ENCODE measurements at regions not wholly inside any gene's neighbourhood (a gene's known extent, or its start where the extent isn't known, plus 50 kb on each side); places are given as distances from the start of the nearest gene placed in this dataset.

- peaks cover 8% of the 10 kb centered on the region for H3K9me3 ChIP-seq (ENCODE audit: control insufficient read depth, low read length)
- WGBS: 80% methylated on average over 8 of the region's 8 CpGs
- H3K4me1 ChIP-seq (ENCODE audit: control insufficient read depth, insufficient read depth, low read depth, low read length): peaks cover 3% of the 10 kb centered on the region
Measured at GRCh38 chr10:3010334-3010733, 57.0 kb upstream of the PFKP start.

GRCh38 chr10:3009341-3009740 is 58.0 kb upstream of the PFKP start:
- Histone ChIP-seq H3K4me3 (ENCODE audit: insufficient read depth in 1 of 2, low read depth in 1 of 2, low read length in 2 of 2) (no peak overlapping the region), H3K79me1 (replicated peaks; ENCODE audit: low read length, poor library complexity, severe bottlenecking) (no peaks in the 10 kb centered on the region), H3K4me1 (ENCODE audit: control insufficient read depth, insufficient read depth, low read depth, low read length) (peaks cover 3% of the 10 kb centered on the region), H2BK5ac (ENCODE audit: low read depth, low read length, poor library complexity, severe bottlenecking) (no peak overlapping the region), H3K9ac (ENCODE audit: low read length) (no peak overlapping the region), H2AK5ac (ENCODE audit: low read length, severe bottlenecking) (no peak overlapping the region), H3K23ac (ENCODE audit: low read length in 2 of 2) (no peak overlapping the region), H4K91ac (ENCODE audit: low read length) (no peak overlapping the region), H3K27ac (ENCODE audit: low read length, poor library complexity, severe bottlenecking) (no peak overlapping the region), H3K36me3 (ENCODE audit: control insufficient read depth in 1 of 2, insufficient read depth in 2 of 2, low read depth in 1 of 2, low read length in 2 of 2) (no peaks in the 10 kb centered on the region), H3K4me2 (ENCODE audit: low read length, poor library complexity, severe bottlenecking) (no peak overlapping the region), H2BK12ac (ENCODE audit: low read length in 2 of 2) (no peak overlapping the region), H3K9me3 (ENCODE audit: control insufficient read depth, low read length) (peaks cover 8% of the 10 kb centered on the region), H3K14ac (ENCODE audit: low read length in 2 of 2) (no peak overlapping the region), H4K8ac (ENCODE audit: low read length) (no peak overlapping the region), H2AFZ (ENCODE audit: low read depth, low read length) (no peak overlapping the region), H2BK120ac (ENCODE audit: low read depth, low read length) (no peak overlapping the region), H3K18ac (ENCODE audit: low read depth in 1 of 2, low read length in 2 of 2) (no peak overlapping the region), H3K27me3 (ENCODE audit: control insufficient read depth in 1 of 2, insufficient read depth in 1 of 2, low read length in 2 of 2) (peaks cover 4 to 66% of the 10 kb centered on the region in 2 experiments), H2BK15ac (ENCODE audit: low read depth, poor library complexity, severe bottlenecking) (no peak overlapping the region), H3K4ac (ENCODE audit: low read depth in 1 of 2, low read length in 2 of 2) (no peak overlapping the region)
- DNase-seq: no peak
- WGBS: 70% methylated on average over 5 of the region's 6 CpGs

More at GRCh38 chr10:3010334-3010733, 57.0 kb upstream of the PFKP start:
- Histone ChIP-seq H3K4me3 (ENCODE audit: insufficient read depth in 1 of 2, low read depth in 1 of 2, low read length in 2 of 2) (no peak overlapping the region), H3K79me1 (replicated peaks; ENCODE audit: low read length, poor library complexity, severe bottlenecking) (no peaks in the 10 kb centered on the region), H2BK15ac (ENCODE audit: low read depth, poor library complexity, severe bottlenecking) (no peak overlapping the region), H2BK5ac (ENCODE audit: low read depth, low read length, poor library complexity, severe bottlenecking) (no peak overlapping the region), H2AFZ (ENCODE audit: low read depth, low read length) (no peak overlapping the region), H3K27ac (ENCODE audit: low read length, poor library complexity, severe bottlenecking) (no peak overlapping the region), H2AK5ac (ENCODE audit: low read length, severe bottlenecking) (no peak overlapping the region), H3K23ac (ENCODE audit: low read length in 2 of 2) (no peak overlapping the region), H3K36me3 (ENCODE audit: control insufficient read depth in 1 of 2, insufficient read depth in 2 of 2, low read depth in 1 of 2, low read length in 2 of 2) (no peaks in the 10 kb centered on the region), H4K91ac (ENCODE audit: low read length) (no peak overlapping the region), H4K8ac (ENCODE audit: low read length) (no peak overlapping the region), H3K4me2 (ENCODE audit: low read length, poor library complexity, severe bottlenecking) (no peak overlapping the region), H2BK120ac (ENCODE audit: low read depth, low read length) (no peak overlapping the region), H2BK12ac (ENCODE audit: low read length in 2 of 2) (no peak overlapping the region), H3K18ac (ENCODE audit: low read depth in 1 of 2, low read length in 2 of 2) (no peak overlapping the region), H3K27me3 (ENCODE audit: control insufficient read depth in 1 of 2, insufficient read depth in 1 of 2, low read length in 2 of 2) (peaks cover 4 to 76% of the 10 kb centered on the region in 2 experiments), H3K9ac (ENCODE audit: low read length) (no peak overlapping the region), H3K4ac (ENCODE audit: low read depth in 1 of 2, low read length in 2 of 2) (no peak overlapping the region), H3K14ac (ENCODE audit: low read length in 2 of 2) (no peak overlapping the region)
- no peak for DNase-seq

GRCh38 chr10:3008518-3009195 is 58.7 kb upstream of the PFKP start:
- Histone ChIP-seq H4K91ac (ENCODE audit: low read length) (no peak overlapping the region), H3K79me1 (replicated peaks; ENCODE audit: low read length, poor library complexity, severe bottlenecking) (no peaks in the 10 kb centered on the region), H2BK15ac (ENCODE audit: low read depth, poor library complexity, severe bottlenecking) (no peak overlapping the region), H2AFZ (ENCODE audit: low read depth, low read length) (no peak overlapping the region), H2BK5ac (ENCODE audit: low read depth, low read length, poor library complexity, severe bottlenecking) (no peak overlapping the region), H3K4ac (ENCODE audit: low read depth in 1 of 2, low read length in 2 of 2) (no peak overlapping the region), H3K23ac (ENCODE audit: low read length in 2 of 2) (no peak overlapping the region), H3K4me2 (ENCODE audit: low read length, poor library complexity, severe bottlenecking) (no peak overlapping the region), H2AK5ac (ENCODE audit: low read length, severe bottlenecking) (no peak overlapping the region), H3K27ac (ENCODE audit: low read length, poor library complexity, severe bottlenecking) (no peak overlapping the region), H3K4me1 (ENCODE audit: control insufficient read depth, insufficient read depth, low read depth, low read length) (peaks cover 3% of the 10 kb centered on the region), H3K9me3 (ENCODE audit: control insufficient read depth, low read length) (peaks cover 8% of the 10 kb centered on the region), H2BK120ac (ENCODE audit: low read depth, low read length) (no peak overlapping the region), H3K14ac (ENCODE audit: low read length in 2 of 2) (no peak overlapping the region), H3K27me3 (ENCODE audit: control insufficient read depth in 1 of 2, insufficient read depth in 1 of 2, low read length in 2 of 2) (peaks cover 4 to 60% of the 10 kb centered on the region in 2 experiments), H3K4me3 (ENCODE audit: insufficient read depth in 1 of 2, low read depth in 1 of 2, low read length in 2 of 2) (no peak overlapping the region), H3K36me3 (ENCODE audit: control insufficient read depth in 1 of 2, insufficient read depth in 2 of 2, low read depth in 1 of 2, low read length in 2 of 2) (no peaks in the 10 kb centered on the region), H2BK12ac (ENCODE audit: low read length in 2 of 2) (no peak overlapping the region), H3K18ac (ENCODE audit: low read depth in 1 of 2, low read length in 2 of 2) (no peak overlapping the region), H4K8ac (ENCODE audit: low read length) (no peak overlapping the region), H3K9ac (ENCODE audit: low read length) (no peak overlapping the region)
- DNase-seq: peak; percentile 33
- 83% methylated on average over 11 of the region's 12 CpGs for WGBS

- Histone ChIP-seq H3K27ac (ENCODE audit: low read length, poor library complexity, severe bottlenecking) (no peak overlapping the region), H2BK5ac (ENCODE audit: low read depth, low read length, poor library complexity, severe bottlenecking) (no peak overlapping the region), H4K8ac (ENCODE audit: low read length) (no peak overlapping the region), H3K14ac (ENCODE audit: low read length in 2 of 2) (no peak overlapping the region), H3K23ac (ENCODE audit: low read length in 2 of 2) (no peak overlapping the region), H3K4me1 (ENCODE audit: control insufficient read depth, insufficient read depth, low read depth, low read length) (peaks cover 3% of the 10 kb centered on the region), H3K9ac (ENCODE audit: low read length) (no peak overlapping the region), H3K4me3 (ENCODE audit: insufficient read depth in 1 of 2, low read depth in 1 of 2, low read length in 2 of 2) (no peak overlapping the region), H3K36me3 (ENCODE audit: control insufficient read depth in 1 of 2, insufficient read depth in 2 of 2, low read depth in 1 of 2, low read length in 2 of 2) (no peaks in the 10 kb centered on the region), H2AFZ (ENCODE audit: low read depth, low read length) (no peak overlapping the region), H2BK15ac (ENCODE audit: low read depth, poor library complexity, severe bottlenecking) (no peak overlapping the region), H2AK5ac (ENCODE audit: low read length, severe bottlenecking) (no peak overlapping the region), H3K27me3 (ENCODE audit: control insufficient read depth in 1 of 2, insufficient read depth in 1 of 2, low read length in 2 of 2) (peaks cover 0 to 47% of the 10 kb centered on the region in 2 experiments), H3K79me1 (replicated peaks; ENCODE audit: low read length, poor library complexity, severe bottlenecking) (no peaks in the 10 kb centered on the region), H3K18ac (ENCODE audit: low read depth in 1 of 2, low read length in 2 of 2) (no peak overlapping the region), H3K9me3 (ENCODE audit: control insufficient read depth, low read length) (no peaks in the 10 kb centered on the region), H3K4ac (ENCODE audit: low read depth in 1 of 2, low read length in 2 of 2) (no peak overlapping the region), H3K4me2 (ENCODE audit: low read length, poor library complexity, severe bottlenecking) (no peak overlapping the region), H2BK12ac (ENCODE audit: low read length in 2 of 2) (no peak overlapping the region), H2BK120ac (ENCODE audit: low read depth, low read length) (no peak overlapping the region), H4K91ac (ENCODE audit: low read length) (no peak overlapping the region)
- WGBS: 88% methylated on average over 1 of the region's 1 CpG
- DNase-seq: no peak
Measured at GRCh38 chr10:3006607-3007006, 60.7 kb upstream of the PFKP start.

All from mesenchymal stem cell (in vitro differentiated cells and primary cell).